HepG2 (cell line): ENCODE measurements at regions not wholly inside any gene's neighbourhood (a gene's known extent, or its start where the extent isn't known, plus 50 kb on each side); places are given as distances from the start of the nearest gene placed in this dataset.

Experiments used
- ARNT2 ChIP-seq: sonication (generic); formaldehyde crosslinking; IDR thresholded peaks from 2 replicates; pipeline ENCODE4 v1.8.0; 2022; ENCODE audit warnings: mild to moderate bottlenecking, low read depth, missing genetic modification reagents, moderate library complexity
- EZH2 ChIP-seq: conservative IDR thresholded peaks from 2 replicates; pipeline ENCODE4 v1.6.1; 2012; ENCODE audit warnings: mild to moderate bottlenecking, low read depth, low read length, moderate library complexity
- GTF3A ChIP-seq: sonication (generic); formaldehyde crosslinking; conservative IDR thresholded peaks from 2 replicates; pipeline ENCODE4 v1.4.0; 2020; ENCODE audit warnings: mild to moderate bottlenecking, missing genetic modification reagents
- MAFK ChIP-seq, 2 experiments: IDR thresholded peaks in 1 of 2; conservative IDR thresholded peaks in 1 of 2; 2 replicates each; pipeline ENCODE4 v1.6.1; 2011; ENCODE audit warnings: improper control_type of control experiment in 2 of 2, low read length in 2 of 2
- MXD4 ChIP-seq: IDR thresholded peaks from 2 replicates; pipeline ENCODE4 v1.6.1; 2016; ENCODE audit warnings: mild to moderate bottlenecking, missing biosample characterization, missing genetic modification reagents
- STAG1 ChIP-seq: sonication (generic); formaldehyde crosslinking; IDR thresholded peaks from 2 replicates; pipeline ENCODE4 v1.4.0; 2020; ENCODE audit warnings: missing genetic modification reagents
- TAF1 ChIP-seq: sonication (generic); formaldehyde crosslinking; IDR thresholded peaks from 2 replicates; pipeline ENCODE4 v1.4.0; 2020; ENCODE audit warnings: missing genetic modification reagents
- ZIK1 ChIP-seq: sonication (generic); formaldehyde crosslinking; IDR thresholded peaks from 2 replicates; pipeline ENCODE4 v1.5.0; 2020; ENCODE audit warnings: mild to moderate bottlenecking, low read depth, missing genetic modification reagents, borderline replicate concordance
- ZNF12 ChIP-seq: sonication (generic); formaldehyde crosslinking; IDR thresholded peaks from 2 replicates; pipeline ENCODE4 v1.5.0; 2020; ENCODE audit warnings: missing genetic modification reagents
- TF ChIP-seq, protein P1 (sequence below): sonication (generic); formaldehyde crosslinking; IDR thresholded peaks from 2 replicates; pipeline ENCODE4 v1.5.0; 2020; ENCODE audit warnings: mild to moderate bottlenecking, missing genetic modification reagents, moderate library complexity
- TF ChIP-seq, protein P2 (sequence below): IDR thresholded peaks from 2 replicates; pipeline ENCODE4 v1.6.1; 2016; ENCODE audit warnings: low read depth, borderline replicate concordance

DNA sequence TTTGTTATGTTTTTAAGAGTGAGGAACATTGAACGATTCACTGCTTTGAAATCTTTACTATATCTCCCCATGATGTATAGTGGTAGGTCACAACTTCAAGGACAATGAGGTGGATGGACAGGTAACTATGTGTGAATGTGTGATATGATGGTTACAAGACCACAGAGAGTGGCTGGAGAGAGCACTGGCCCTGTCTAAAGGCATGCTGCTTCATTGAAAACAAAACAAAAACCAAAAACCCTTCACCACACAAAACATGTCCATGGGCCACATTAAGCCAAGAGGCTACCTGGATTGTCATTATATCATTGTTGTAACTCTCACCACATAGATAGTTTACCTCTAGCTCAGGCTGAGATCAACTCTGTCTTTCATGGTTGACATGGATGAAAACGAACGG, 180.6 kb upstream of the TENT5A start:
- TF ChIP-seq, protein P1, sequence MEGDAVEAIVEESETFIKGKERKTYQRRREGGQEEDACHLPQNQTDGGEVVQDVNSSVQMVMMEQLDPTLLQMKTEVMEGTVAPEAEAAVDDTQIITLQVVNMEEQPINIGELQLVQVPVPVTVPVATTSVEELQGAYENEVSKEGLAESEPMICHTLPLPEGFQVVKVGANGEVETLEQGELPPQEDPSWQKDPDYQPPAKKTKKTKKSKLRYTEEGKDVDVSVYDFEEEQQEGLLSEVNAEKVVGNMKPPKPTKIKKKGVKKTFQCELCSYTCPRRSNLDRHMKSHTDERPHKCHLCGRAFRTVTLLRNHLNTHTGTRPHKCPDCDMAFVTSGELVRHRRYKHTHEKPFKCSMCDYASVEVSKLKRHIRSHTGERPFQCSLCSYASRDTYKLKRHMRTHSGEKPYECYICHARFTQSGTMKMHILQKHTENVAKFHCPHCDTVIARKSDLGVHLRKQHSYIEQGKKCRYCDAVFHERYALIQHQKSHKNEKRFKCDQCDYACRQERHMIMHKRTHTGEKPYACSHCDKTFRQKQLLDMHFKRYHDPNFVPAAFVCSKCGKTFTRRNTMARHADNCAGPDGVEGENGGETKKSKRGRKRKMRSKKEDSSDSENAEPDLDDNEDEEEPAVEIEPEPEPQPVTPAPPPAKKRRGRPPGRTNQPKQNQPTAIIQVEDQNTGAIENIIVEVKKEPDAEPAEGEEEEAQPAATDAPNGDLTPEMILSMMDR (CRISPR knock-in tag) = no peak
- TF ChIP-seq ARNT2 (no peak), MXD4 (CRISPR knock-in tag) (no peak), ZNF12 (CRISPR knock-in tag) (no peak), STAG1 (CRISPR knock-in tag) (no peak), TAF1 (CRISPR knock-in tag) (no peak), ZIK1 (no peak), EZH2 (no peak), GTF3A (no peak), MAFK (conservative IDR thresholded peaks at IDR 0.05 in 1 of 2, IDR thresholded peaks at IDR 0.05 in 1 of 2; ENCODE audit: low read length in 2 of 2) (no peak)
- TF ChIP-seq, protein P2, sequence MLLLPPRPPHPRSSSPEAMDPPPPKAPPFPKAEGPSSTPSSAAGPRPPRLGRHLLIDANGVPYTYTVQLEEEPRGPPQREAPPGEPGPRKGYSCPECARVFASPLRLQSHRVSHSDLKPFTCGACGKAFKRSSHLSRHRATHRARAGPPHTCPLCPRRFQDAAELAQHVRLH (CRISPR knock-in tag) = no peak
